SH-SY5Y (cell line): ENCODE measurements at regions not wholly inside any gene's neighbourhood (a gene's known extent, or its start where the extent isn't known, plus 50 kb on each side); places are given as distances from the start of the nearest gene placed in this dataset.

ENCODE experiments used
- GATA2 ChIP-seq: IDR thresholded peaks from 2 replicates; pipeline ENCODE4 v1.6.1; 2011; ENCODE audit warnings: mild to moderate bottlenecking, low read depth, low read length
- GATA3 ChIP-seq: IDR thresholded peaks from 2 replicates; pipeline ENCODE4 v1.6.1; 2011; ENCODE audit warnings: low read depth, mild to moderate bottlenecking, low read length, moderate library complexity

GRCh38 chr5:145246961-145247744, 588.0 kb downstream of the PRELID2 start:
- no peak for TF ChIP-seq GATA2
- TF ChIP-seq GATA3, result no peak
